CD4-positive, alpha-beta T cell treated with Interleukin-2 at 100 ng/mL for 4 hours (primary cell): ENCODE measurements at regions not wholly inside any gene's neighbourhood (a gene's known extent, or its start where the extent isn't known, plus 50 kb on each side); places are given as distances from the start of the nearest gene placed in this dataset.

Source experiments
- DNase-seq: peaks from one replicate; pipeline ENCODE4 v3.0.0-alpha.2; 2020; ENCODE audit warnings: low spot score

- DNase-seq = no peak
Measured at GRCh38 chr15:70324001-70324974, 226.6 kb upstream of the TLE3 start.

- DNase-seq = no peak
Measured at GRCh38 chr15:70323111-70323851, 225.6 kb upstream of the TLE3 start.

GRCh38 chr15:70322051-70322668, 224.4 kb upstream of the TLE3 start:
- DNase-seq = no peak

GRCh38 chr15:70321172-70321819, 223.6 kb upstream of the TLE3 start:
- DNase-seq = no peak

GRCh38 chr15:70320482-70320881, 222.8 kb upstream of the TLE3 start:
- DNase-seq = no peak

- DNase-seq = no peak
Measured at GRCh38 chr15:70320077-70320476, 222.4 kb upstream of the TLE3 start.

GRCh38 chr15:70319466-70319865, 221.7 kb upstream of the TLE3 start:
- DNase-seq = no peak

- no peak for DNase-seq
Measured at GRCh38 chr15:70318594-70319465, 221.1 kb upstream of the TLE3 start.

- no peak for DNase-seq
Measured at GRCh38 chr15:70316059-70316600, 218.4 kb upstream of the TLE3 start.

- DNase-seq = no peak
Measured at GRCh38 chr15:70315431-70315830, 217.7 kb upstream of the TLE3 start.

- no peak for DNase-seq
Measured at GRCh38 chr15:70314688-70315087, 217.0 kb upstream of the TLE3 start.

- DNase-seq = no peak
Measured at GRCh38 chr15:70314018-70314354, 216.3 kb upstream of the TLE3 start.

GRCh38 chr15:70313099-70314017, 215.6 kb upstream of the TLE3 start:
- no peak for DNase-seq

- DNase-seq = no peak
Measured at GRCh38 chr15:70311821-70312220, 214.1 kb upstream of the TLE3 start.

GRCh38 chr15:70309716-70310115, 212.0 kb upstream of the TLE3 start:
- no peak for DNase-seq

- no peak for DNase-seq
Measured at GRCh38 chr15:70308735-70309434, 211.2 kb upstream of the TLE3 start.

- DNase-seq = peak; percentile 36
Measured at GRCh38 chr15:70308011-70308734, 210.5 kb upstream of the TLE3 start.

GRCh38 chr15:70306582-70306981, 208.9 kb upstream of the TLE3 start:
- DNase-seq = no peak

- no peak for DNase-seq
Measured at GRCh38 chr15:70306081-70306480, 208.4 kb upstream of the TLE3 start.
